ENCODE measurements at regions not wholly inside any gene's neighbourhood (a gene's known extent, or its start where the extent isn't known, plus 50 kb on each side); places are given as distances from the start of the nearest gene placed in this dataset.
"Not testable (repeated sequence)": the region's sequence is repeated elsewhere in the genome, so short reads cannot be mapped to it uniquely, and the experiment has no call there.

DNA sequence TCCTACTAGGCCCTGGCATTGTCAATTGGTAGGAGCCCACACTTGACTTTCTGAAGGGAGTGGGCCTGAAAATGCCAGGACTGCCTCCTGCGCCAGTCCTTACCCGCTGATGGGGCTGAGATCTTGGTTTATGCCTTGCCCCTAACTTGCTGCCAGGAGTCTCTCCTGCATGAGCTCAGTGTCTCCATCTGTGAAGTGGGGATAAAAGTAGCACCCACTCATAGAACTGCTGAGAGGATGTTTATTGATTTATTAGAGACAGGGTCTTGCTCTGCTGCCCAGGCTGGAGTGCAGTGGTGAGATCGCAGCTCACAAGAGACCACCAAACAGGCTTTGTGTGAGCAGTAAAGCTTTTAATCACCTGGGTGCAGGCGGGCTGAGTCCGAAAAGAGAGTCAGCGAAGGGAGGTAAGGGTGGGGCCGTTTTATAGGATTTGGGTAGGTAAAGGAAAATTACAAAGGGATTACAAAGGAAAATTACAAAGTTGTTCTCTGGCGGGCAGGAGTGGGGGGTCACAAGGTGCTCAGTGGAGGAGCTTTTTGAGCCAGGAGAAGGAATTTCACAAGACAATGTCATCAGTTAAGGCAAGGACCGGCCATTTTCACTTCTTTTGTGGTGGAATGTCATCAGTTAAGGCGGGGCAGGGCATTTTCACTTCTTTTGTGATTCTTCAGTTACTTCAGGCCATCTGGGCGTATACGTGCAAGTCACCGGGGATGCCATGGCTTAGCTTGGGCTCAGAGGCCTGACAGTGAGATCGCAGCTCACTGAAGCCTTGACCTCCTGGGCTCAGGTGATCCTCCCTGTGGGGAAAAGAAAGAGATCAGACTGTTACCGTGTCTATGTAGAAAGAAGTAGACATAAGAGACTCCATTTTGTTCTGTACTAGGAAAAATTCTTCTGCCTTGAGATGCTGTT is 93.7 kb downstream of the LSM3 start:
- not testable (repeated sequence) for DNase-seq (ENCODE audit: extremely low spot score, insufficient read length, low read depth); FAIRE-seq

DNA sequence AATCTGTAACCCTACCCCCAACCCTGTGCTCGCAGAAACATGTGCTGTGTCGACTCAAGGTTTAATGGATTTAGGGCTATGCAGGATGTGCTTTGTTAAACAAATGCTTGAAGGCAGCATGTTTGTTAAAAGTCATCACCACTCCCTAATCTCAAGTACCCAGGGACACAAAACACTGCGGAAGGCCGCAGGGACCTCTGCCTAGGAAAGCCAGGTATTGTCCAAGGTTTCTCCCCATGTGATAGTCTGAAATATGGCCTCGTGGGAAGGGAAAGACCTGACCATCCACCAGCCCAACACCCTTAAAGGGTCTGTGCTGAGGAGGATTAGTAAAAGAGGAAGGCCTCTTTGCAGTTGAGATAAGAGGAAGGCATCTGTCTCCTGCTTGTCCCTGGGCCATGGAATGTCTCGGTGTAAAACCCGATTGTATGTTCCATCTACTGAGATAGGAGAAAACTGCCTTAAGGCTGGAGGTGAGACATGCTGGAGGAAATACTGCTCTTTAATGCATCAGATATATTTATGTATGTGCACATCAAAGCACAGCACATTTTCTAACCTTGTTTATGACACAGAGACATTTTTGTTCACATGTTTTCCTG is 94.4 kb downstream of the LSM3 start:
- FAIRE-seq; DNase-seq (ENCODE audit: extremely low spot score, insufficient read length, low read depth): not testable (repeated sequence)

DNA sequence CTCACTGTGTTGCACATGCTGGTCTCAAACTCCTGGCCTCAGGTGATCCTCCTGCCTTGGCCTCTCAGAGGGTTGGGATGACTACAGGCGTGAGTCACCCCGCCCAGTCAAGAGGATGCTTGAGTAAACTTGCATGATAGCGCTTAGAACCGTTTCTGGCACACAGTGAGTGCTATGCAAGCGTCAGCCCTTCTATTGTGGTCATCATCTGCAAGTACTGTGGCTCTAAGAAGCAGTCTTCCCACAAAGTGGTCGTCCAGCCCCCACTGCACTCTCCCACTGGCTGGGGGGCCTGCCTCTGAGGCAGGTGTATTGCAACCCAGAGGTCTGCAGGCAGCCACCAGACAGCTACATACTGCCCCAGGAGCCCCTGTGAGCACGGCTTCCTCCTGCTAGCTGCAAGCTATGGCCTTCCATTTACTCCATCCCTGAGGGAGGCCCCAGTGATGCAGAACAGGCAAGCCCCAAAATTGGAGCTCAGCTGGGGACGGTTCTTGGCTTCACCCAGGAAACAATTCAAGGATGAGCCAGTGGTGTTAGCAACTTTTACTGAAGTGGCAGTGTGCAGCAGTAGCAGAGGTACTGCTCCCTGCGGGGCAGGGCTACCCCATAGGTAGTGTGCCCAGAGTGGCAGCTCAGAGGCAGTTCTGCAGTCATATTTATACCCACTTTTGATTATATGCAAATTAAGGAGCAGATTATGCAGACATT is 95.4 kb downstream of the LSM3 start:
- DNase-seq (ENCODE audit: extremely low spot score, insufficient read length, low read depth) (no peak), FAIRE-seq (no peak)

DNA sequence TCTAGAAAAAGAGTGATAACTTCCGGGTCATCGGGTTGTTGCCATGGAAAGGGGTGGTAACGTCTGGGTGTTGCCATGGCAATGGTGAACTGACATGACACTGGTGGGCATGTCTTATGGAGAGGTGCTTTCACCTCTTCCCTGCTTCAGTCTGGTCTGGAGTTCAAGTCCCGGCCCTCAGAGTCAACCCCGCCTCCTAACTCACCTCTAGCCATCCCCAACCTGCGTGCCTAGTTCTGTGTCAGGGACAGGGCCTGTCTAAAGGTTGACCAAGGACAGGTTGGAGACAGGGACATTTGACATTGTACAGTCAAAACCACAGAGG is 96.0 kb downstream of the LSM3 start:
- FAIRE-seq = no peak
- DNase-seq (ENCODE audit: extremely low spot score, insufficient read length, low read depth) = no peak

DNA sequence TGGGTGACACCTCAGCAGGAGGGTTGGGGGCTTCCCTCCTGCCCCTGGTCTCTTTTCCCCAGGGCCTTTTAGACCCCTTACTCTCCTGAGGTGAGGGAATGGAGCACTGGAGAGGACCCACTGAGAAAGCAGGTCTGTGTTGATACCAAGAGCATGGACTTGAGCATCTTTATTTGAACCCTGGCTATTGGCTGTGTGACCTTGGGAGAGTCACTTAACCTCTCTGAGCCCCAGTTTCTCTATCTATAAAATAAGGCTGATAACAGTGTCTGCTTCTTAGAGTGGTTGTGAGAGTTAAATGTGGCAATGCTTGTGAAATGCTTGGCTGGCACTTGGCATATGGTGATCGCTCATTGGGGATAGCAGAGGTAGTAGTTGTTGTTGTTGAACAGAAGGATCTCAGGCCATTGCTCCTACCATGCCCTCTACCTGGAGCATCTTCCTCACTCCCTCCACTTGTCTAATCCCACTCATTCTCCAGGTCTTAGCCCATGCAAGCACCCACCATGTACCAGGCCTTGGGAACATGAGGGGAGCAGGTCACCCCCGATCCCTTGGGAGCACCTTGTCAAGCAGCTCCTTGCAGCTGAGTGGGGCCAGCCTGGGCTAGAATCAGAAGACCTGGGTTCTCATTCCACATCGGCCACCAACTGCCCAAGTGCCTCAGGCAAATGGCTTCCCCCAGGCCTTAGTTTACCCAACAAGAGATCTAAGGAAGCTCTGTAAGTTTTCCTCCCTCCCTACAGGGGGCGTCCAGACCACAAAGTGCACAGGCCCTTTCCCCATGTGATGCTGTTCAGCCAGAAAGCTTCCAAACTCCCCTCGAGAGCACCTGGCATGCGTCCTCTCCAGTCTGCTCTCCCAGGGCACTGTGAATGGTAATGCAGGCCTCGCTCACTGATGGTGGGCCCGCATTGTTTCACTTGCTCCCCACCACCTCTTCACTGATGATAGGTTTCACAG is 96.7 kb downstream of the LSM3 start:
- DNase-seq (ENCODE audit: extremely low spot score, insufficient read length, low read depth) (no peak), FAIRE-seq (no peak)

DNA sequence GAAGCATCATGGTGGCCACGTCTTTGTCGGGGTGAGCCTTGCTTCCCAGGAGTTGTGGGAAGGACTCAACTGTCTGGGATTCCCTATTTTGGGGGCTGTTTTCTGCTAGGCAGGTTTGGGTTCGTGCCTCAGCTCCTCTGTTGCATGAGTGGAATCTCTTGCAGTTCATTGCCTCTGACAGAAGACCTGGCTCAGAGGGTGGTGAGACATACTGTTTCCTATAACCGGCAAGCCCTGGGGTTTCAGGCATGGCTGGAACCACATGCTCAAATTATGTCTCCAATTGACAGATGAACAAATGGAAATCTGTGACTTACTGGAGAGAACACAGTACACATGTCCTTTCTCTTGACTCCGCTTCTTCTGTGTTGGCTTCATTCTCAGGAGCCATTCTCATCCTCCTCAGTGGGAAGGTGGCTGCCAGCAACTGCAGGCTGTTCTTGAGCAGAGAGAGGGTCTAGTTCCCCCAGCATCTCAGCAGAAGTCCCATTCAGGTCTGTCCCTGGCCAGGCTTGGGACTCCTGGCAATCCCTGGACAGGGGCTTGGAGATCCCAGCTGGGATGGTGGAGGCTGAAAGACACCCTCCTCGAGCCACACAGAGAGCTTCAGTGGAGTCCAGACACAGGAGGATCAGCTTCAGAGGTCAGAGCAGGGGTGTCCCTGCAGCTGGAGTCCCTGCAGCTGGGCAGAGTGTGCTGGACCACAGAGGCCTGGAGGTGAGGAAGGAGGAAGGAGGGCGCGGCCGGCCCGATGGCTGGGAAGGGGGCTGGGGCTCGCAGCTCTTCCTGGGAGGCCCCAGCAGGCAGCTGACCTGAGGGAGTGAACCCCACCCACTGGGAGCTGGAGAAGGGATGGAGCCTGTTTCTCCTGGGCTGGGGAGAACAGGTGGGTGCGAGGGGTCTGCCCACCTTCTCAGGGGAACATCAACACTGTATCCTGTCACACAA is 97.6 kb downstream of the LSM3 start:
- DNase-seq (ENCODE audit: extremely low spot score, insufficient read length, low read depth) = no peak
- no peak for FAIRE-seq

DNA sequence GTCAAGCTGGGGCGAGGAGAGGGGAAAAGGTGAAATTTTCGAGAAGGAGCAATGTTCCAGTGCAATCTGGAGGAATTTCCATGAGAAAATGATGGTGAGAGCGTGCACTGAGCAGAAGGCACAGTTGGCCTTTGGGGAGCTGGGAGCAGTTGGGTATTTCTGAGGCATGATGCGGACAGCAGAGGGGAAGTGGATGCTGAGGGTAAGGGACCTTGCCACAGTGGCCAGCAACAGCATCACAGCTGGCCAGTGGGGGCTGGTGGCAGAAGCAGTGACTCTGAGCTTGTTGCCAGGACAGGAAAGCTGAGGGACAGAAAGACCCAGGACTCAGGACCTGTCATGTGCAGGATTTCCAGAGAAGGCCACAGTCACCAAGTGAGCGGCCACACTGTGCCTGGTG is 98.9 kb downstream of the LSM3 start:
- DNase-seq (ENCODE audit: extremely low spot score, insufficient read length, low read depth) (no peak), FAIRE-seq (no peak)

DNA sequence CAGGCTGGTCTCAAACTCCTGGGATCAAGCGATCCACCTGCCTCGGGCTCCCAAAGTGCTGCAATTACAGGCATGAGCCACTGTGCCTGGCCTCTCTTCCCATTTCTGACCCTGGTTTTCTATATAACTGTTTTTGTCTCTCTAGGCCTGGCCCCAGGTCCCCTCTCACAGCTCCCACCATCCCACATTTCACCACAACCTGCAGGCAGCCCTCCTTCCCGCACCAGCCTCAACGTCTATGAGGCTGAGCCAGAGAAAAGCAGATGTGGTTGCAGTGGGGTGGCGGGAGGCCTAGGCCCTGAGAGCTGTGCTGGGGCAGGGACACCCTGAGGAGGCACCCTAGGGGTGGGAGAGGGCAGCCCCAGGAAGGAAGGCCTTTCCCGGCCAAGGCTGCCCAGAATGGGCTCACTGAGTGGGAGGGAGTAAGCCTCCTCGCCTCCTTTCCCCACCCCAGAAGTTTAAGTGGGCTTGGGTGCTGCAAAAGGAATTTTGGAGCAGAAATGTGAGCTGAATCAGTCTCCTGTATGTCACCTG is 99.7 kb downstream of the LSM3 start:
- DNase-seq (ENCODE audit: extremely low spot score, insufficient read length, low read depth) (no peak), FAIRE-seq (no peak)

DNA sequence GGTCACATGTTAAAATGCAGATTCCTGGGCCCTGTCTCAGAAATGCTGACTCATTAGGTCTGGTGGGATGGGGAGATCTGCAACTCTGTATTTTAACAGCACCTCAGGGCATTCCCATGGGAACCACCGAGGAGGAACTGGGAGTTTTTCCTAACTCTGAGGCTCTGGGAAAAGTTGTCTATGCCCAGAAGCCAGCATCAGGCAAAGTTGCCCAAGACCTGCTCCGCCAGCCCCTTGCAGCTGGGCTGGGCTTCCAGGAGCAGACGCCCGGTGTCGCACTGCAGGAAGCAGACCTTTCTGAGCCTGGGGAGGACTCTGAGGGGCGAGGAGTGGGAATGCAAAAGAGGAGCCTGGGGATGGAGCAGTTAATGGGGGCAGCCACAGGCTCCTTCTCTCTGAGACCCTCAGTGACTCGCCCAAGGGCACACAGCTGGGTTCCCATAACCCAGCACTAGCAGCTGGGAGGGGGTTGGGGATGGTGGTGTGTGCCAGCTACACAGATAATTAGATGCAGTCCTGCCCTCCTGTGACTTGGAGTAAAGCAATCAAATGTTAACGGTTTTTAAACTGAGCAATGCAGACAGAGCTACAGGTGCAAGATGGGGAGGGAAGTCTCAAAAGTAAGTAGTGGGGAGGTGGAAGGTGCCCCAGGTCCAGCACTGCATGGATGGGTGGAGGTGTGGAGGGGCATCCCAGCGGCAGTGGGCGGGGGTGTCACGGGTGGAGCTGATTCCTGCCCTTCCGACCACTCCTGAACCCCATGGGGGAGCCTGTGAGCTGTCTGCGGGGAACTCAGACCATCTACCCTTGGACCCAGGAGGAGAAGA is 100.4 kb downstream of the LSM3 start:
- DNase-seq (ENCODE audit: extremely low spot score, insufficient read length, low read depth) = no peak
- no peak for FAIRE-seq

DNA sequence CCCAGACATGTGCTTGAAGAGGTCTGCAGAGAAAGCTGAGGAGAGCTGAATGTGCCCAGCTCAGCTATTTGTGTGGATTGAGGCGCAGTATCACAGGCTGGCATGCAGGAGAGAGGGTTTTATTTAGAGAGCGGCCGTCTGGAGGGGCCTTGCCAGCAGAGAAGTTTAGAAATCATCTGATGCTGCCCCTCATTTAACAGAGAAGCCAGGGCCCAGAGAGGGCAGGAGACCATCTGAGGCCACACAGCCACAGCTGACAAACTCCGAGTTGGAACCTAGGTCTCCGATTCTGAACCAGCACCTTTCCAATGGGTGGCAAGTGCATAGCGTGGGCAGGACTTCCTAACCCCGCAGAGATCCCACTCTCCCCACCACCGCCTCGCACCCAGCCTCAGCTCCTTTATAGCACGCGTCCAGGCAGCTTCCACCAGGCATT is 101.0 kb downstream of the LSM3 start:
- FAIRE-seq = no peak

DNA sequence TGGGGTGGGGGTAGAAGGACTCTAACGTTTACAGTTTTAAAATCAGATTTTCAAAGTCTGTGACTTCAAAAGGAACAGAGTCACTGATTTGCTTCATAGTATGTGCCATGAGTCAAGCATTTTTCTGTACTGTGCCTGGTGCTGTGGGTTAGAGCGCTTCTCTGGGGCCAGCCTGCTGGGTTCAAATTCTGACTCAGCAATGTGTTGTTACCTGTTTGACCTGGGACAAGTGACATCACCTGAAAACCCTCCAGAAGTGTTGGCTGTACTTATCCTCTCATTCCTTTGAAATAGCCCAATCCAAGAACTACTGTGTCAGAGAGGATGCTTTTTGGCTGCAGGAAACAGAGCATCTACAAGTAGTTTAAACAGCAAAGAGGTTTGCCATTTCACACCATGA is 101.7 kb downstream of the LSM3 start:
- FAIRE-seq = no peak
- DNase-seq (ENCODE audit: extremely low spot score, insufficient read length, low read depth) = no peak

More for the DNA sequence above, 101.0 kb downstream of the LSM3 start:
- no peak for DNase-seq (ENCODE audit: extremely low spot score, insufficient read length, low read depth)

DNA sequence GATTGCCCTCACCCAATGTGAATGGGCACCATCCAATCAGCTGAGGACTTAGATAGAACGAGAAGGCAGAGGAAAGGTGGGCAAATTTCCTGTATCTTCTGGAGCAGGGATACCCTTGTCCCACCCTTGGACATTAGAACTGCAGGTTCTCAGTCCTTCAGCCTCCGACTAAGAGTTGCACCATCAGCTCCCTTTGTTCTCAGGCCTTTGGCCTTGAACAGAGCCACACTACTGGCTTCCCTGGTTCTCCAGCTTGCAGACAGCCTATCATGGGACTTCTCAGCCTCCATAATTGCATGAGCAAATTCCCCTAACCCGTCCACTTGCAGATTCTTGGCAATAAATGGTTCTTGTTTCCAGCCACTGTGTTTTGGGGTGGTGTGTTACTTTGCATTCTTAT is 102.4 kb downstream of the LSM3 start:
- DNase-seq (ENCODE audit: extremely low spot score, insufficient read length, low read depth) (no peak), FAIRE-seq (no peak)

DNA sequence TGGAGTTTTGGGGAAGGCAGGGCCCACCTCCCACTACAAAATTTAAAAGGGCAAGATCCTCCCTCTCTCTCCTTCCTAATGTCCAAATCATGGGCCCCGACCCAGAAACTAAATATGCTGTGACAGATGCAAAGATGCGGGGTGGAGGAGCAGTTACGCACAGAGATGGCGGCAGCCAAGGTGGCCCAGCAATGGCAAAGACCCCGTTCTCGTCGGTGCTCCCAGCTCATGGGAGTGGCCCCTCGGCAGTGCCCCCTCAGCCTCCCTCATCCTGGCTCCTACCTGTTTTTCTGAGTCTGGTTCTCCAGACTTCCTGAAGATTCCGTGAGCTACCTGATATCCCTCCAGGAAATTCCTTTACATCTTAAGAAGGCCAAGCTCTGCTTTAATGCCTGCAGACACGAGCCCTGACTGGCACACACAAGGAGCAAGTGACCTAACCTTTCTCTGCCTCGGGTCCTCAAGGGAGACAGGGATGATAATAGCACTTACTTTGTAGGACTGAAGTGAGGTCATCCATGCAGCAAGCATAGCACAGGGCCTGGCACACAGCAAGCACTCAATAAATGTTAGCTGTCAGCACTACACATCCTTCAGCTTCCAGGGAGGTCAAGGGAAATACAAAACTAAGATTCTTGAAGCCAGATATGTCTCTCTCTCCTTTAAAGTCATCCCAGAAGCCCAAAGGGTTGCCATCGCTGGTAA is 103.5 kb downstream of the LSM3 start:
- no peak for FAIRE-seq
- DNase-seq (ENCODE audit: extremely low spot score, insufficient read length, low read depth) = no peak

DNA sequence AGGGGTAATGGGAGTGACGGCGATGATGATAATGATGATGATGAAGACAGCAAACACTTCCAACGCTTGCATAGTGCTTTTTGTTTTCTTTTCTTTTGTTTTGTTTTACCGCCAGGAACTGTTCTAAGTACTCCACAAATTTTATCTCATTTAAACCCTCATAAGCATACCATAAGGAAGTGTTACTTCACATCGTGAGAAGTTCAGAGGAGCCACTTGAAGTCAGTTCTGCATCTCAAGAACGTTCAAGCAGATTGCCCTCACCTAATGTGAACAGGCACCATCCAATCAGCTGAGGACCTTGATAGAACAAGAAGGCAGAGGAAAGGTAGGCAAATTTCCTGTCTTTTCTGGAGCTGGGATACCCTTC is 104.1 kb downstream of the LSM3 start:
- FAIRE-seq (no peak), DNase-seq (ENCODE audit: extremely low spot score, insufficient read length, low read depth) (no peak)

DNA sequence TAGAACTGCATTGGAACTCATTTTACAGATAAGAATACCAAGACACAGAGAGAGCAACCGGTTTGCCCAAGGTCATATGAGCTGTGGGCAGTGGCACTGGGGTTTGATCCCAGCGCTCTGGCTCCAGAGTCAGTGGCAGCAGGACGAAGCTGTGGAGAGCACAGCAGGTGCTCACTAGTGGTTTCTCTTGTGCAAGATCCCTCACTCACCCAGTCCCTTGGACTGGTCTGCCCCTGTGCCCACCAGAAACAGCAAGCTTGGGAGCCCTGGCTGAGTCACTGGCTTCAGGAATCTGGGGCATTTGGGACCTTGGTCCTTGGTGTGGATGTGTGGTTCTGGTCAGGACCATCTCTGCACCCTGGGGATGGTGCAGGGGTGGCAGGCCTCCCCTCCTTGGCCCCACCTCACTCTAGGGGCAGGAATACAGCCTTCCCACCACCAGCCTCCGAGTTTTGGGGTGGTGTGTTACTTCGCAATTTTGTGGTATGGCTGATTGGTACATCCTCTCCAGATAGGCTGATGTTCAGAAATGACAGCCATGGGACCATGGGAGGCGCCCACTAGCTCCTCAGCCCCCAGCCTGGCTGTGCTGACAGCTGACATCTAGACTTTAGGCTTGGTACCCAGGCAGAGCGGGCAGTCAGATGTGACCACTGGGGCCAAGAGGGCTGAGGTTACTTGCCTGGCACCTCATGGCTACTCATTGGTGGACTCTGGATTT is 104.6 kb downstream of the LSM3 start:
- no peak for DNase-seq (ENCODE audit: extremely low spot score, insufficient read length, low read depth)
- FAIRE-seq = no peak

DNA sequence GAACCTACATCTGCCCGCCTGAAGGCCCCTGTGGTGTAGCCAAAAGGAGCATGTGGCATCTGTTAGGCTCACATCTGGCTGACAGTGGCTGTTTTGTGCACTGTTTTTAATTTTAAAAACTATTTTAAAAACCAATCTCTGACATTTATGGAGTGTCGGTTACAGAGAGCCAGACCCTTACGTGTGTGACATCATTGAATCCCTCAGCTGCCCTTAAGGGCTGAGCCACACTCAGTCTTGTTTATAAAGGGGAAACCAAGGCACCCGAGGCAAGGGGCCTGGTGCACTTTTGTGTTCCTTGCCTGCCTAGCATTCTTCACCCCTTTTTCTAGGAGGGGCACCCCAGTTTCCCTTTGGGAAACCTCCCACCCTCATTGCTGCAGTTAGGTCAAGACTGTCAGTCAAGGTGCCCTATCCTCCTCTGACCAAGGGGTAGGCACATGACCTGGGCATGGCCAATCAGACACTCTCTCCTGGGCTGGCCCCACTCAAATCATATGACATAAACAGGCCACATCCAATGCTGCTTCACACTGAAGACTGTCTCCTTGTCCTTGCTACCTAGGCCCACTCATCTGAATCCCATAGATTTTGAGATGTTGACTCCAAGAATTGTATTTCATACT is 105.3 kb downstream of the LSM3 start:
- FAIRE-seq (no peak), DNase-seq (ENCODE audit: extremely low spot score, insufficient read length, low read depth) (no peak)
